ENCODE measurements at regions not wholly inside any gene's neighbourhood (a gene's known extent, or its start where the extent isn't known, plus 50 kb on each side); places are given as distances from the start of the nearest gene placed in this dataset.

- TF ChIP-seq POLR2A (IDR thresholded peaks at IDR 0.05; ENCODE audit: low read length) (no peak), GATA1 (IDR thresholded peaks at IDR 0.05; ENCODE audit: low read depth, low read length) (no peak)
- no peak for DNase-seq
Observed at GRCh38 chr20:11047559-11047958, 373.8 kb upstream of the JAG1 start.

GRCh38 chr20:11048739-11049138 is 374.9 kb upstream of the JAG1 start:
- DNase-seq, result no peak
- TF ChIP-seq POLR2A (IDR thresholded peaks at IDR 0.05; ENCODE audit: low read length), result no peak
- no peak for TF ChIP-seq GATA1 (IDR thresholded peaks at IDR 0.05; ENCODE audit: low read depth, low read length)

GRCh38 chr20:11050350-11050749 is 376.6 kb upstream of the JAG1 start:
- TF ChIP-seq GATA1 (IDR thresholded peaks at IDR 0.05; ENCODE audit: low read depth, low read length) (no peak), POLR2A (IDR thresholded peaks at IDR 0.05; ENCODE audit: low read length) (no peak)
- no peak for DNase-seq

- TF ChIP-seq POLR2A (IDR thresholded peaks at IDR 0.05; ENCODE audit: low read length) (no peak), GATA1 (IDR thresholded peaks at IDR 0.05; ENCODE audit: low read depth, low read length) (no peak)
- no peak for DNase-seq
Observed at GRCh38 chr20:11051136-11051535, 377.3 kb upstream of the JAG1 start.

- TF ChIP-seq POLR2A (IDR thresholded peaks at IDR 0.05; ENCODE audit: low read length) (no peak), GATA1 (IDR thresholded peaks at IDR 0.05; ENCODE audit: low read depth, low read length) (no peak)
- no peak for DNase-seq
Observed at GRCh38 chr20:11053310-11053709, 379.5 kb upstream of the JAG1 start.

- DNase-seq, result no peak
- TF ChIP-seq POLR2A (IDR thresholded peaks at IDR 0.05; ENCODE audit: low read length), result no peak
- no peak for TF ChIP-seq GATA1 (IDR thresholded peaks at IDR 0.05; ENCODE audit: low read depth, low read length)
Observed at GRCh38 chr20:11054266-11054993, 380.6 kb upstream of the JAG1 start.

- no peak for DNase-seq
- TF ChIP-seq GATA1 (IDR thresholded peaks at IDR 0.05; ENCODE audit: low read depth, low read length) (no peak), POLR2A (IDR thresholded peaks at IDR 0.05; ENCODE audit: low read length) (no peak)
Observed at GRCh38 chr20:11056414-11056813, 382.6 kb upstream of the JAG1 start.

GRCh38 chr20:11057624-11058023 is 383.8 kb upstream of the JAG1 start:
- TF ChIP-seq POLR2A (IDR thresholded peaks at IDR 0.05; ENCODE audit: low read length) (no peak), GATA1 (IDR thresholded peaks at IDR 0.05; ENCODE audit: low read depth, low read length) (no peak)
- no peak for DNase-seq

GRCh38 chr20:11059659-11060058 is 385.9 kb upstream of the JAG1 start:
- TF ChIP-seq GATA1 (IDR thresholded peaks at IDR 0.05; ENCODE audit: low read depth, low read length) (no peak), POLR2A (IDR thresholded peaks at IDR 0.05; ENCODE audit: low read length) (no peak)
- no peak for DNase-seq

GRCh38 chr20:11060423-11061185 is 386.8 kb upstream of the JAG1 start:
- TF ChIP-seq POLR2A (IDR thresholded peaks at IDR 0.05; ENCODE audit: low read length) (no peak), GATA1 (IDR thresholded peaks at IDR 0.05; ENCODE audit: low read depth, low read length) (no peak)
- DNase-seq, result no peak

- no peak for DNase-seq
- TF ChIP-seq GATA1 (IDR thresholded peaks at IDR 0.05; ENCODE audit: low read depth, low read length) (no peak), POLR2A (IDR thresholded peaks at IDR 0.05; ENCODE audit: low read length) (no peak)
Observed at GRCh38 chr20:11063444-11063843, 389.6 kb upstream of the JAG1 start.

- DNase-seq, result no peak
- TF ChIP-seq GATA1 (IDR thresholded peaks at IDR 0.05; ENCODE audit: low read depth, low read length), result no peak
- TF ChIP-seq POLR2A (IDR thresholded peaks at IDR 0.05; ENCODE audit: low read length), result no peak
Observed at GRCh38 chr20:11064946-11065345, 391.1 kb upstream of the JAG1 start.

GRCh38 chr20:11067359-11067758 is 393.6 kb upstream of the JAG1 start:
- TF ChIP-seq POLR2A (IDR thresholded peaks at IDR 0.05; ENCODE audit: low read length) (no peak), GATA1 (IDR thresholded peaks at IDR 0.05; ENCODE audit: low read depth, low read length) (no peak)
- no peak for DNase-seq

GRCh38 chr20:11072982-11073381 is 399.2 kb upstream of the JAG1 start:
- no peak for DNase-seq
- TF ChIP-seq POLR2A (IDR thresholded peaks at IDR 0.05; ENCODE audit: low read length) (no peak), GATA1 (IDR thresholded peaks at IDR 0.05; ENCODE audit: low read depth, low read length) (no peak)
